ENCODE measurements at regions not wholly inside any gene's neighbourhood (a gene's known extent, or its start where the extent isn't known, plus 50 kb on each side); places are given as distances from the start of the nearest gene placed in this dataset.

DNA sequence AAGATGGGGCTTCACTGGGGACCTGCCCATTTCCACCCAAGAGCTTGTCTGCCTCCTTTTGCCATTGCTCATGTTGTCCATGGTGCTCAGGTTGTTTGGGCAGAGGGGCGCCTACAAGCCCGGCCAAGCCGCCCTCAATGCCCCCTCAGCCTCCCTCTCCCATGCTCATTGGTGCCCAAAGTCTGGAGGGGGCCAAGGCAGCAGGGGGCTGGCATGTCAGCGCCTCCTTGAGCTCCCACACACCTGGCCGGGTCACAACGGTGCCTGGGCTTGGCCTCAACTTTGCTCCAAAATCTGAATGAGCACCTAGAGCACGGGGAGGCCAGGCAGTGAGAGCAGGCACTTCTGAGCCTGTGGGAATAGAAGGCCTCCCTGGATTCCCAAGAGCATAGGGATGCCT, 1598.8 kb downstream of the PCDH7 start:
- Histone ChIP-seq H3K36me3 (no peaks in the 10 kb centered on the region), H3K27ac (no peak overlapping the region), H3K9me3 (replicated peaks) (0 out of 2 replicates have a peak, but pooled peaks cover 2% of the 10 kb centered on the region), H3K4me1 (no peaks in the 10 kb centered on the region), H3K4me3 (no peak overlapping the region), H3K27me3 (no peaks in the 10 kb centered on the region)
- DNase-seq = no peak

DNA sequence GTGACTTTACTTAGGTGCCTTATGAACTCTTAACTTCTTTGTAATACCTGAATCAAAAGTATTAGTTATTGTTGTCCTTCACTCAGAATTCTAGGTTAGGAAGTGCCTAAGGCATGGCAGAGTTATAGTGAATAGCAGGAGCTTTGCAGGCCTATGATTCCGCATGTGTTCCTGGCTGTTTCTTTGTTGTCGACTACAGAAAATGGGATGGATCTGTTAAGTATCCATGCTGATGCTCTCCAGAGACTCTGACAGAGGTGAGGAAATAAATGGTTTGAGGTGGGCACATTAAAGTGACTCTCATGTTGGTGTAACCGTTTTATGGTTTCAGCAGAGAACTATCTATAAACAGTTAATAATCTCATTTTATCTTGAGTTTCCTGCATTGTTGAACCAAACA, 1601.3 kb downstream of the PCDH7 start:
- no peaks in the 10 kb centered on the region for H3K36me3 ChIP-seq
- DNase-seq = no peak
- H3K27me3 ChIP-seq = no peaks in the 10 kb centered on the region
- no peak overlapping the region for H3K4me3 ChIP-seq
- no peaks in the 10 kb centered on the region for H3K4me1 ChIP-seq
- H3K9me3 ChIP-seq (replicated peaks) = 0 out of 2 replicates have a peak, but pooled peaks cover 2% of the 10 kb centered on the region
- no peak overlapping the region for H3K27ac ChIP-seq

DNA sequence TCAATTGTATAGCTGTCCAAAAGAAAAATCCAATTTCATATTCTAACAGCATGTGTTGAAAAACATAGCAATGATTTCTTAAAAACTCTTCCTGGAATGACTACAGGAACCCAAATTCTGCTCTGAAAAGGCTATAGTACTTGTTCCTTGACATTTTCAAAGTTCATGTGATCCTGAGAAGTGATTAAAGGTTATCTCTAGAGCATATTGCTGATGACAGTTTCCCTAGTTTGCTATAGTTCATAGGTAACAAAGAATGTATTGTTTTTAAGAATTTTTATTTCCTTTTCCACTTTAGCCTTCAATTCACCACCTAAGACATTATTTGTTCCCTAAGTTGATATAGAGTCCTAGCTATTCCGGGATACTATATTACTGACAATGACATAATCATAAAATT, 1614.6 kb downstream of the PCDH7 start:
- Histone ChIP-seq H3K27ac (no peak overlapping the region), H3K27me3 (no peaks in the 10 kb centered on the region), H3K4me3 (no peak overlapping the region), H3K9me3 (replicated peaks) (no peaks in the 10 kb centered on the region), H3K4me1 (no peaks in the 10 kb centered on the region), H3K36me3 (no peaks in the 10 kb centered on the region)
- DNase-seq = no peak

DNA sequence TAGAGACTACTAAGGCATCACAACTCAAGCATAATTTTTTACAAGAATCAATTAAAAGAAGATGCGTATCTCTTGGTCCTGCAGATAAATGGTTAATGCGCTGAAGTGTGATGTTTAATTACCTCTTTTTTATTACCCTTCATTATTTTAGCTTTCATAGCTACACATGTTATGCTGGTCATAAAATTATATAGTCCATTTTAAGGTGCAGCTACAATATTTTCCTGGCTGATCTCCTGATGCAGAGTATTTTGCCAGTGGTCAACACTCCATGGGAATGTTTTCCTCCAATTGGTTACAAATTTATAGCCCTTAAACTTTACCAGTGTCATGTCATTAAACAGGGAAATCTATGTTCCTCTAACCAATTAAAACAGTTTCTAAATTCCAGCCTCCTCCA, 1617.2 kb downstream of the PCDH7 start:
- H3K9me3 ChIP-seq (replicated peaks) = no peaks in the 10 kb centered on the region
- DNase-seq = no peak
- no peaks in the 10 kb centered on the region for H3K27me3 ChIP-seq
- H3K27ac ChIP-seq = no peak overlapping the region
- H3K4me1 ChIP-seq = no peaks in the 10 kb centered on the region
- no peaks in the 10 kb centered on the region for H3K36me3 ChIP-seq
- H3K4me3 ChIP-seq = no peak overlapping the region

DNA sequence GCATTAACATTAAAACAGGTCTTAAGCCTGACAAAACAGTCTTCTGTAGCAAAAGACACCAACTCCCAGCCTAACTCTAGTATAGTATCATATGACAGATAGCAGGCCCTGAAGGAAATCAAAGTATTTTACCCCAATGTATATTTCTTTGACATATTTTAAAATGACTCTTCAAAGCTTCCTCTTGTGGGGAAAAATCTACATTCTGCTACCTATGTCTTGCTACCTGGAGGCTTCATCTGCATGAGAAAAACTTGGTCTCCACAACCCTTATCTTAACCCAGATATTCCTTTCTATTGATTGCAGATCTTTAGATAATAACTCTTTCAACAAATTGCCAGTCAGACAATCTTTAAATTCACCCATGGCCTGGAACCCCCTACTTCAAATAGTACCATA, 1620.4 kb downstream of the PCDH7 start:
- Histone ChIP-seq H3K27me3 (no peaks in the 10 kb centered on the region), H3K9me3 (replicated peaks) (no peaks in the 10 kb centered on the region), H3K27ac (no peak overlapping the region), H3K4me3 (no peak overlapping the region), H3K36me3 (no peaks in the 10 kb centered on the region), H3K4me1 (no peaks in the 10 kb centered on the region)
- no peak for DNase-seq

DNA sequence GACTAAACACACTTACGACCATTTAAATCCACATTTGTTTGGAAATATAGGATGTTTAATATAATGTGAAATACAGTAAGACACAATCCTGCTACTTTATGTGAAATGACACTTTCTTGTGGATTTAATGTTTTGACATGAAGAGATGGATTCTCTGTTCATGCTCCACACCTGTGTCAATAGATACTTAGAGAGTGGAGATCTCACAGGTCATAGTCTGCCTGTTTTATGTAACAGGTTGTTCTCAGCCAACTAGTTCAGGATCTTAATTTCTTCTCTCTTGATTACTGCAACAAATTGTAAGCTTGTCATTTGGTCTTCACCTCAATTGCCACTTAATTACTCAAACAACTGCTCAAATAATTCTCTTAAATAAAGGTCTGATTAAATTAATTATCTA, 1621.2 kb downstream of the PCDH7 start:
- Histone ChIP-seq H3K36me3 (no peaks in the 10 kb centered on the region), H3K4me3 (no peak overlapping the region), H3K9me3 (replicated peaks) (no peaks in the 10 kb centered on the region), H3K27ac (no peak overlapping the region), H3K27me3 (no peaks in the 10 kb centered on the region), H3K4me1 (no peaks in the 10 kb centered on the region)
- no peak for DNase-seq

DNA sequence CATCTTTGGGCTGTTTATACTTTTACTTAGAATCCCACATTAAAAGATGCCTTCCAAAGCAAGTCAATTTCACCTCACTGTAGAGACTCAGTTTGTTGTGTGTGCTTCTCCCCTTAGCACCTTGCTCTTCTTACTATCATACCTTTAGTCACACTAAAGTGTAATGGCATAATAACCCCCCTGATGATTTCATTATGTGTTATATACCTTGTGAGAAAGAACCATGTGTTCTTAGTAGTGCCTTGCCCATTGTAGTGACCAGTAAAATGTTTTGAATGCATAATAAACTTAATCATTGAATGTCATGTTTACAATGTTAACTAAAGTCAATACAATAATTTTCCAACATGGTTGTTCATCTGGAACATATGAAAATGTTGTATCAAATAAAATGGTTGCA, 1621.9 kb downstream of the PCDH7 start:
- Histone ChIP-seq H3K36me3 (no peaks in the 10 kb centered on the region), H3K9me3 (replicated peaks) (no peaks in the 10 kb centered on the region), H3K4me1 (no peaks in the 10 kb centered on the region), H3K27me3 (no peaks in the 10 kb centered on the region), H3K27ac (no peak overlapping the region), H3K4me3 (no peak overlapping the region)
- DNase-seq = no peak

DNA sequence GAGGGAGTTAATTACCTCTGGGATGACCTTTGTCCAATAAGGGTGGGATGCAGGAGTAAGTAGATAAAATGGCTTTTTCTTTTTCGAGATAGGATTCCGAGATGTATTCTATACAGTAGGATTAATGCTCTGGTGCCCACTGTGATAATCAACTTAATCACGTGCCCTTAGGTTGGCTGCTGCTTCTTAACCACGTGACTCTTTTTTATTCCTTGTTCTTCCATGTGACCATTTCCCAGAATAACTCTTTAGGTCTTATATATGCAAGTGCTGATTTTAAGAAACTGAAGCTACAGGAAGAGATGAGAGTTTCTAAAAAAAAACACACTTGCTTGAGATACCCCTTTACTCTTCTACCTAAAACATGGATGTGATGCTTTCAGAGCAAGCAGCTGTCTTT, 1628.9 kb downstream of the PCDH7 start:
- Histone ChIP-seq H3K27me3 (no peaks in the 10 kb centered on the region), H3K4me1 (0 out of 2 replicates have a peak, but pooled peaks cover 6% of the 10 kb centered on the region), H3K4me3 (no peak overlapping the region), H3K36me3 (no peaks in the 10 kb centered on the region), H3K27ac (no peak overlapping the region), H3K9me3 (replicated peaks) (no peaks in the 10 kb centered on the region)
- no peak for DNase-seq

DNA sequence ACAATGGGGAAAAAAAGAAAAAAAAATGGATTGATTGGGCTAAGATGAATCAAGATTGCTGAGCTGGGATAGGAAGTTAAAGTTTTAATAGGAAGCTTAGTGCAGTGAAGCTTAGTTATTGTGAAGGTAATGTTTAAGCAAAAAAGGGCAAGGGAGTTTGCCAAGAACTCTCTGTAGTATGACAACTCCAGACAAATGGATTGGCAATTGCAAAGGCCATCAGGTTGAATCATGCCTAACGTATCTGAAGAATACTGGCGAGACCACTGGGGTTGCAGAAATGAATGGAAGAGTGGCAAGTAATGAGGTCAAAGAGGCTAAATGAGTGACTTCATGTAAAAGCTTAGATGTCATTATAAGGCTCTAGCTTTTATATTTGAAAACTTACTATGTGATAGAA, 1654.0 kb downstream of the PCDH7 start:
- Histone ChIP-seq H3K27ac (no peak overlapping the region), H3K36me3 (no peaks in the 10 kb centered on the region), H3K4me3 (no peak overlapping the region), H3K4me1 (peaks cover 8% of the 10 kb centered on the region), H3K9me3 (replicated peaks) (no peaks in the 10 kb centered on the region), H3K27me3 (no peaks in the 10 kb centered on the region)
- no peak for DNase-seq

DNA sequence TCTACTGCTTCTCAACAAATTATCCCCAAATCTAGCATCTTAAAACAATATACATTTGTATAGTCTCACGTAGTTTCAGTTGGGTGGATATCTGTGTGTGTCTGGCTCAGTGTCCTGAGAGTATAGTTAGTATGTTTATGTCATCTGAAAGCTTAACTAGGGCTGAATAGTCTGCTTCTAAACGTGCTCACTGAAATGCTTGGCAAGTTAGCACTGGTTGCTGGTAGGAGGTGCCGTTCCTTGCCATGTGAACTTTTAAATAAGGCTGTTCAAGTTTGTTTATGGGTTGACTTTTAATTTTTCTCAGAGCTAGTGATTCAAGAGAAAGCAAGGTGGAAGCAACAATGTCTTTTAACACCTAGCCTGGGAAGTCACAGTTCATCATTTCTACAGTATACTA, 1673.6 kb downstream of the PCDH7 start:
- no peak for DNase-seq

DNA sequence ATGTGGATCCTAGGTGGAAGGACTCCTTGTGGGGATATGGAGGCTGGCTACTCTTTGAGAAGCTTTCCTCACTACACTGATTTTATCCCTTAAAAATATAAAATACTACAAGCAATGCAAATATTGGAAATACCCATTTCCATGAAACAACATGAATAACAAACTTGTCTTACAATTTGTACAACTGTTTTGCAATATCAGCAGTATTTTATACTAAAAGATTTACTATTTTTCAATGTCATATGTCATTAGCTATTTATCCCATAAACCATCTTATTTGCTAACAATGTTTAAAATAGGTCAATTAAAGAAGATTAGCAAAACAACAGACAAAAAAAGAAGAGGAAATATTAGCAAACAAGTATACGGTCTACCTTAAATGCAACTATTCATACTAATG, 1674.1 kb downstream of the PCDH7 start:
- H3K27ac ChIP-seq = no peak overlapping the region
- no peaks in the 10 kb centered on the region for H3K4me1 ChIP-seq
- no peak for DNase-seq
- no peaks in the 10 kb centered on the region for H3K36me3 ChIP-seq
- no peak overlapping the region for H3K4me3 ChIP-seq
- H3K27me3 ChIP-seq = no peaks in the 10 kb centered on the region
- no peaks in the 10 kb centered on the region for H3K9me3 ChIP-seq (replicated peaks)

More for the DNA sequence above, 1673.6 kb downstream of the PCDH7 start:
- no peak overlapping the region for H3K4me3 ChIP-seq
- no peaks in the 10 kb centered on the region for H3K27me3 ChIP-seq
- H3K9me3 ChIP-seq (replicated peaks) = no peaks in the 10 kb centered on the region
- no peaks in the 10 kb centered on the region for H3K4me1 ChIP-seq
- H3K27ac ChIP-seq = no peak overlapping the region
- no peaks in the 10 kb centered on the region for H3K36me3 ChIP-seq

DNA sequence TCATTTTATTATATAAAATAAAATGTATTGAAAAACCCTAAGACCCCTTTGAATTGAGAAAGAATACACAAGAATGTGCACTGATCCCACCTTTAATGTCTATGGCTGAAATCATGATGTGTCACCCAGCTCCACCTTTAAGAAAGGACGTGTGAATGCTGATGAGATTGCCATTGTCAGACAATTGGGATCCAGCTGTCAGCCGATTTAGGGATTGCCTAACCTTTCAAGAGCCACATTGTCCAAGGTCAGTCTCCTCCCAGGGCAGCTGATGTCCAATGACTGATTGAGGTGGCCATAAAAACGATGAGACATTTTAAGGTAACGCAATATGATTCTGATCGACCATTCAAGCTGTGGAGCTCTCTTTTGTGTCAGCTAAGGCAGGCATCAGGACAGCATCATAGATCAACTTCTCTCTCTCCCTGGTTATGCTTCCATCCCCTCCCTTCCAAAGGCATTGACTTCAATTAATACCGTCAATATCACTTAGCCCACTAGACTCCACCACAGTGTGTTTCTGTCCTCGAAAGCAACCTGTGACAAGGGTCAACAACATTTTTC, 1676.4 kb downstream of the PCDH7 start:
- Histone ChIP-seq H3K27me3 (no peaks in the 10 kb centered on the region), H3K27ac (no peak overlapping the region), H3K36me3 (no peaks in the 10 kb centered on the region), H3K4me3 (no peak overlapping the region), H3K9me3 (replicated peaks) (peaks cover 4% of the 10 kb centered on the region; the same call in 1 of the 2 replicates), H3K4me1 (no peaks in the 10 kb centered on the region)
- DNase-seq = no peak

DNA sequence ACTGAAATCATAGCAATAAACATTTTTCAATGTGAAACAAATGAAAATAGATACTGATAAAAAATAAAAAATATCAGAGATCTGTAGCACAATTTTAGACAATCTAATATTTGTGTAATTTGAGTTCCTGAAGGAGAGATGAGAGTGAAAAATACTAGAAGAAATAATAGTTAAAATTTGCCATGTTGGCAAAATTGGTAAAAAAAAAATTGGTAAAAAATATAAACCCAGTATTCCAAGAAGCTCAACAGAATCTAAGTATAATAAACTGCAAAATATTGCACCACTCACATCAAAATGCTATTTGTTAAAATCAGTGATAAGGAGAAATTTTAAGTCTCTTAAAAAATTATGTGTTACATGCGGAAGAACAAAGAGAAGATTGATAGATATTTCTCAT, 1680.7 kb downstream of the PCDH7 start:
- Histone ChIP-seq H3K4me1 (no peaks in the 10 kb centered on the region), H3K27me3 (no peaks in the 10 kb centered on the region), H3K36me3 (no peaks in the 10 kb centered on the region), H3K9me3 (replicated peaks) (peaks cover 8% of the 10 kb centered on the region; the same call in 1 of the 2 replicates), H3K4me3 (no peak overlapping the region), H3K27ac (no peak overlapping the region)
- DNase-seq = no peak

DNA sequence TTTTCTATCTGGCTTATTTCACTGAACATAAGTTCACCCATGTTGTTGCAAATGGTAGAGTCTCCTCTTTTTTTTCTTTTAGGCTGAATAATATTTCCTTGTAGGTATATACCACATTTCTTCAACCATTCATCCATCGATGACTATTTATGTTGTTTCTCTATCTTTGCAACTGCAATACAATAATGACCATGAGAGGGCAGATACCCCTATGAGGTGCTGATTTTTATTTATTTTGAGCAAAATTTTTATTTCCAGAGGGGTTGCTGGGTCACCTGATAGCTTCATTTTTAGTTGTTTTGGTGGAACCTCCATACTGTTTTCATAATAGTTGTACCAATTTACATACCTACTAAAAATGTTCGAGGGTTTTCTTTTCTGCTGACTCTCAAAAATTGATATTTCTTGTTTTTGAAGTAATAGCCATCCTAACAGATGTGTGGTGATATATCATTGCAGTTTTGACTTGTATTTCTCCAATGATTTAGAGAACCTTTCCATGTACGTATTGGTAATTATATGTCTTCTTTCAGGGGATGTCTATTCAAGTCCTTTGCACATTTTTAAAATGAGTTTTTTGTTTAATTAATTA, 1697.0 kb downstream of the PCDH7 start:
- no peaks in the 10 kb centered on the region for H3K4me1 ChIP-seq
- DNase-seq = no peak
- H3K4me3 ChIP-seq = no peak overlapping the region
- H3K9me3 ChIP-seq (replicated peaks) = no peaks in the 10 kb centered on the region
- no peaks in the 10 kb centered on the region for H3K27me3 ChIP-seq
- no peaks in the 10 kb centered on the region for H3K36me3 ChIP-seq
- no peak overlapping the region for H3K27ac ChIP-seq

DNA sequence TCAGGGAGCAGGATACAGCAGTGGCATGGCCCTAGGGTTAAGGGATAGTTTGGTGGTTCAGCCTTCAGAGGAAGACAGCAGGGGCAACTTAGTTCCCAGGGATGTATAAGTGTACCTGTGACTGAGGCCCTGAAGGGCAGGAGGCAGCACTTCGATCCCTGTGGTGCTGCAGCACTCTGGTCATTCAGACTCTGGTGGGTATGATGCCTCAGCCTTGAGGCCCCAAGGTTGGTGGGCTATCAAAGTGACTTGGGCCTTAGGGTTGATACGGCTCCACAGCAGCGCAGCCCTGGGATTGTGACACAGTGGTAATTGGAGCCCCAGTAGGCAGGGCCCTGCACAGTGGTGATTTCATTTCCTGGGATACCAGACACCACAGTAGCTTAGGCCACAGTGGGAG, 1703.1 kb downstream of the PCDH7 start:
- Histone ChIP-seq H3K4me1 (no peaks in the 10 kb centered on the region), H3K4me3 (no peak overlapping the region), H3K27ac (no peak overlapping the region), H3K9me3 (replicated peaks) (no peaks in the 10 kb centered on the region; the same call in 1 of the 2 replicates), H3K27me3 (no peaks in the 10 kb centered on the region), H3K36me3 (no peaks in the 10 kb centered on the region)
- peak; percentile 35 to 45 for DNase-seq

DNA sequence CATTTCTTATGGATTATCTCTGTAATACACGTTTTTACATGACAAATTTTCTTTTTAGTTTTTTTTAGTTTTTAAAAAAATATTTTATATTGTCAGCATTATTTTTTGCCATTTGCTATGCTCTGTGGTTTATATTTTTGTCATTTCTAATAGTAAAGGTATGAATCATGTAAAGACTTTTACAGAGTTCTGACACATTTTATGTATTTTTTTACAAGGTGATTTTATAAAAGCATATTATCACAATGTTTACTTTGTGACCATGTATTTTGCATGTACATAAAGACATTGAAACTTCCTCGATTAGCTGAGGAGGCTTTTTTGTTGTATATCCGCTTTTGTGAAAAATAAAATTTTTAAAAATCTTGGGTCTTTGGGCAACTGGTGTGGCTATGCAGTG, 1705.1 kb downstream of the PCDH7 start:
- Histone ChIP-seq H3K4me1 (no peaks in the 10 kb centered on the region), H3K4me3 (no peak overlapping the region), H3K36me3 (no peaks in the 10 kb centered on the region), H3K9me3 (replicated peaks) (no peaks in the 10 kb centered on the region; the same call in 1 of the 2 replicates), H3K27ac (no peak overlapping the region), H3K27me3 (no peaks in the 10 kb centered on the region)
- DNase-seq = no peak
